HG03439 (cell line): ENCODE measurements at regions not wholly inside any gene's neighbourhood (a gene's known extent, or its start where the extent isn't known, plus 50 kb on each side); places are given as distances from the start of the nearest gene placed in this dataset.

Experiments used
- ATAC-seq: cut with Tn5 transposase; IDR thresholded peaks from one replicate; pipeline ENCODE4 v1.9.1; 2021; ENCODE audit warnings: mild to moderate bottlenecking, moderate library complexity; ENCODE audit not compliant: unreplicated experiment

GRCh38 chr6:98657764-98658163, 176.6 kb upstream of the POU3F2 start:
- no peak for ATAC-seq

- no peak for ATAC-seq
Observed at GRCh38 chr6:98669371-98669770, 165.0 kb upstream of the POU3F2 start.

GRCh38 chr6:98670045-98670746, 164.2 kb upstream of the POU3F2 start:
- no peak for ATAC-seq

DNA sequence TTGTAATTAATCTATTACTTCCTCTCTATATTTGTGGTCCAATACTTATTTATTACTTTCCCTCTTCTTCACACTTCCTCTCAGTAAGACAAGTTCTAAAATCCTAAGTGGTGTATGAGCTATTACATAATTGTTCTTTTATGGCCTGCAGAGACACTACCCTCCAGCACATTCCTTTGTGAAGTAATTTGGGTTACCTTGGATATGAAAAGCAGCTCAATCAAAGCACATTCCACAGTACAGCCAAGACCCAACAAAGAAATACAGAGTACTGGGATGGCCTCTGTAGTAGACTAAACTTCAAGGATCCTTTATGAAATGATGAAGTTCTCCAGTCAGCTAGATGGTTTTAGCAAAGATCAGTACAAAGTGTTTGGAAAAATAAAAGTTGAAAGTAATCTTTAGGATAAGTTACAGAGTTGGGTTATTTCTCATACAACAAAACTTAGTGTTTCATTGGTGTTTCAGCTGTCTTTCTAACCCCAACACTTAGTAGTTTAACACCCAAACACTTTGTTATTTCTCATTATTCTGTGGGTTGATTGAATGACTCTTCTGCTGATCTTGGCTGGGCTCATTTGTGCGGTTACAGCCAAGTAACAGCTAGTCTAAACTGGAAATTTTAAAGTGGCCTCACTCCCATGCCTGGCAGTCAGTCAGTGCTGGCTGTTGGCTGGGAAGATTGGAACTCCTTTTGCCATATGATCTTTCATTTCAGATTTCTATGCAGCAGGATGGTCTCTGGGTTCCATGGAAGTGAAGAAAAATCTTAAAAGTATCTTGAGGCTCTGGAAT, 161.5 kb upstream of the POU3F2 start:
- ATAC-seq: no peak

GRCh38 chr6:98678481-98678880, 155.9 kb upstream of the POU3F2 start:
- ATAC-seq: no peak

- ATAC-seq: no peak
Observed at GRCh38 chr6:98686008-98686601, 148.3 kb upstream of the POU3F2 start.

- ATAC-seq: no peak
Observed at GRCh38 chr6:98687752-98688151, 146.6 kb upstream of the POU3F2 start.

DNA sequence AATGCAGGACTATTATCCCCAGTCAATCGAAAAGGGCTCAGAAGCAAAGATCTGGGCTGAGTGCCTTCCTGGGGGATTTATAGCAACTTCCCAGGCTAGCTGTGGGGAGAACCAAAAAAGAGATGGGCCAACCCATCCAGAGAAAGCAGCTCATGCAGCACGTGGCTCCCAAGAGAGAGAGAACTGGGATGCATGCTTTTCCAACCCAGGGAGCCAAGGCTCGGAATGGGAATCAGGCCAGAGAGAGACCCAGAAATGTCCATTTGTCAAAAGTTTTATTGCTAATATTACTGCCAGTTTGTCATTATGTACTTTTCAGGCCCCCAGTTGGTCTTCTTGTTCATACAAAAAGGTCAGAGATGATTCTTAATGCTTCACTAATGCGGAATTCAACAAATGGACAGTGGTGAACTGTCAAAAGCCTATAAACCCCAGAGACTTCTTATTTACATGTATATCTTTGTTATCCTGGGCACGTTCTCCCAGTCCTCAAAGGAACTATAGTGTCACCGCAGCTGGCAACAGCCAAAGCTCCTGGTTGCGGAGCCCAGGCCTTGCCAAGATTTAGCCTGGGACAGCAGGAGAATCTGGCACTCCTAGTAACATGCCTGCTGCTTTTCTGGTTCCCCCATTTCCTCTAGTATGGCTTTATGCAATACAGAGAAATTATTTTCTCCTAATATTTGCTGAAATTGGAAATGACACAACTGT, 139.1 kb upstream of the POU3F2 start:
- ATAC-seq: no peak

GRCh38 chr6:98711380-98711779, 123.0 kb upstream of the POU3F2 start:
- ATAC-seq: no peak

GRCh38 chr6:98716341-98716740, 118.0 kb upstream of the POU3F2 start:
- no peak for ATAC-seq

- no peak for ATAC-seq
Observed at GRCh38 chr6:98717322-98717877, 117.0 kb upstream of the POU3F2 start.

GRCh38 chr6:98717988-98718387, 116.4 kb upstream of the POU3F2 start:
- ATAC-seq: no peak

DNA sequence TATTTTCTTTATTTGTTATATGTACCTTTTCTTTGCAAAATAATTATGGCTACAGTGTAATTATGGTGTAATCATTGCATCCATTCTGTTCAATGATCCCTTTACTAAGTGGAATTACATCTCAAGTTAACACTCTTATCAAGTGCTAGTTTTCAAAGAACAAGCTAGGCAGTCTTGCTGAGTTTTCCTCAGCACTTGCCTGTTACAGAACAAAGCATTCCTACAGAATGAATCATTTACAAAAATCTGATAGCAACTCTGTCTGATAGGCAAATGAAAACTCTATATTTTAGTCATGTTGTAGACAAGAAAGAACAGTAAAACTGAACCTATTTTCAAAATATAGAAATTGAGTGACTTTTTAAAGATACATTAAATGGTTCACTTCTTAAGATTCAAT, 109.8 kb upstream of the POU3F2 start:
- no peak for ATAC-seq

DNA sequence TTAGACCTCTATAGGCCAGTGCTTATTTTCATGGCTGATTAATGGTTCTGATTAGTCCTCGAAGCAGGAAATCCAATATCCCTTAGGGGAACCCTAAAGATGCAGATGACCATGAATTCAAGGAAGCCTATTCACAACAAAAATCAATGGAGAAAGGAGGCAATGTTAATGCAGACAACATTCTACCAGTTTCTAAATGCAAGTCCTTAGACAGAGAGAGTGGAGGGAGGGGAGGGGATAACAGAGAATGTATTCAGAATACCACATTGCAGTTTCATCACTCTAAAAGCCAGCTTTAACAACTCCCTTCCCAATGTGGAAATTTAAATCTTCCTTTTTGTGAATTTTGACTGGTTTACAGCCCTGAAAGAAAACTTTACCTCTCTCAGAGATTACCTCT, 87.1 kb upstream of the POU3F2 start:
- no peak for ATAC-seq

DNA sequence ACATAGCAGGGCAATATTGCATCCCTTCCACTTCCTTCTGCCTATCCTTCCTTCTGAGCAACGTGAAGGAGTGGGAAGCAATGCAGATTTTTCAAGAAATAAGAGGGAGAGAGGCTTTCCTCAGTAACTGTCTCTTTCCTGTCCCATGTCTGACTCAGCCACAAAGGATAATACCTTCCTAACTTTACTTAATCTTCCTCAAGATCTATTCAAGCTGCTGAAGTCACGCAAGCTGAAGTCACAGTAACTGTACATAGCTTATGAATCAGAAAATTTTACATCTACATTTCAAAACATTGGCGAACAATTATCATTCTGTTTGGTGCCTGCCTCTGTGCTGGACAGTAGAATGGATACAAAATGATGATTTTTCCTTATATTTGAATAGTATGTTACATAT, 86.4 kb upstream of the POU3F2 start:
- no peak for ATAC-seq

- no peak for ATAC-seq
Observed at GRCh38 chr6:98759459-98759858, 74.9 kb upstream of the POU3F2 start.

DNA sequence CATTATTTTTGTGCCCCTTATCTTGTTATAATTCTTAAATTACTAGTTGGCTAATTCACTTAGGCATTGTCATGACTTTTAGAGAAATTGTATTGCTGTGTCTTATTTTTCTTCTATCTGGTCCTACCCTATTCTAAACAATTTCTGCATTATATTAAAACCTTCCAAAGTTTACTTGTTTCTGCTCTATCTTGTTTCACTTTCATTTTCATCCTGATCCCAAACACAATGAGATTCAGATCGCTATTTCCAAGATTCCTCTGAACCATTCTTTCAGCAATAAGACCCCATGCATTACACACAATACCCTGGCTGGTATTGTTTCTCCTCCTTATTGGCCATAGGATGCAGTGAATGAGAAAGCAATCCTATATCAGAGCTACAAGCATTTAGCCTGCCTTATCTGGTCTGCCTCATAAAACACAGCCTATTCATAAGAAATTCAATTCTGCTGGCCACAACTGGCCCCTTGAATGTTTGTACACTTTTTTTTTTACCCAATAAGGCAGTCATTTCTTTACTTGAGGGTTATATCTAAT, 69.9 kb upstream of the POU3F2 start:
- ATAC-seq: no peak

DNA sequence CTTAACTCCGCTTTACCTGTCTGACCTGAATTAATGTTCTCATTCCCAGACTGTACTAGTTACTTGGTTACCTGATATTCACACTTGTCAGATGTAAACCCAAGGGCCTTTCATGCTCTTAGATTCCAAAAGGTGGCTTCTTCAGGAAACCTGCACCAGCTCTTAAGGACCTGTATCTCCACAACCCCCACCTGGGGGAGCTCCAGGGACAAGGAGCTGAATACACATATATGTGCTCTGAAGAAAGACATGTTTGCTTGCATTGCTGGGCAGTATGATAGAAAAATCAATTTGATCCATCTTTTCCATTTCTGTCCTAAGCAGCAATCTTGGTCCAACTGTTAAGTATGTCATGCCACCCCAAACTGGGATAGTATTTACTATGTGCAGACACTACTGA, 64.8 kb upstream of the POU3F2 start:
- ATAC-seq: no peak

DNA sequence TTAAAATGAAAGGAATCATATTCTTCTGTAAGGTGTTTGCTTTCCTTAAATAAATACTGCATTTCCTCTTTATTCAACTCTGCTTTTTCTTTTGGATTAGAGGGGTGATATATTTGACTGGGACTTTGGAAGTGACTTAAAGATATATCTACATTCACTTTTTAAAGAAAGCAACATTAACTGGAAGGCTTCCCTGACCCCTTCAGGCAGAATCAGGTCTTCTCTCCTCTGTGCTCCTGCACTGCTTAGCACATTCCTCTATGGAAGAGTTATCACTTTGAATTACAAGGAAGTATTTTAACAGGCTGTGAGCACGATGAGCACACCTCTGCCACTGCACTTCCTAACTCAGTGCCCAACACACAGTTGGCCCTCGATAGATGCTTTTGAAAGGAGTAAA, 59.2 kb upstream of the POU3F2 start:
- ATAC-seq: no peak

GRCh38 chr6:98777762-98778161, 56.6 kb upstream of the POU3F2 start:
- peak; percentile 100 for ATAC-seq

- ATAC-seq: no peak
Observed at GRCh38 chr6:98779618-98780017, 54.8 kb upstream of the POU3F2 start.
